Endodermal cell (in vitro differentiated cells): ENCODE measurements at regions not wholly inside any gene's neighbourhood (a gene's known extent, or its start where the extent isn't known, plus 50 kb on each side); places are given as distances from the start of the nearest gene placed in this dataset.

Experiments
- DNase-seq: peaks from one replicate; pipeline ENCODE4 v3.0.0-alpha.2; 2017
- H3K27ac ChIP-seq: 2 replicates; pipeline ENCODE4 v1.5.1; 2013; ENCODE audit warnings: mild to moderate bottlenecking, low read depth, low read length, moderate library complexity
- H3K27me3 ChIP-seq: 2 replicates; pipeline ENCODE4 v1.6.1; 2013; ENCODE audit warnings: mild to moderate bottlenecking, low read length, moderate library complexity; ENCODE audit not compliant: insufficient read depth, control insufficient read depth, poor library complexity, severe bottlenecking
- H3K36me3 ChIP-seq: 2 replicates; pipeline ENCODE4 v1.7.0; 2013; ENCODE audit warnings: mild to moderate bottlenecking, low read length, moderate library complexity; ENCODE audit not compliant: control insufficient read depth, insufficient read depth
- H3K4me1 ChIP-seq: one replicate; pipeline ENCODE4 v1.7.0; 2013; ENCODE audit warnings: low read length; ENCODE audit not compliant: control insufficient read depth, insufficient read depth
- H3K4me3 ChIP-seq: 2 replicates; pipeline ENCODE4 v1.5.1; 2013; ENCODE audit warnings: mild to moderate bottlenecking, low read length, moderate library complexity
- H3K9ac ChIP-seq: 2 replicates; pipeline ENCODE4 v1.6.1; 2013; ENCODE audit warnings: mild to moderate bottlenecking, low read length, moderate library complexity; ENCODE audit not compliant: poor library complexity, severe bottlenecking; ENCODE audit errors: extremely low read depth
- H3K9me3 ChIP-seq: 2 replicates; pipeline ENCODE4 v1.6.1; 2013; ENCODE audit warnings: mild to moderate bottlenecking, low read length, moderate library complexity; ENCODE audit not compliant: control insufficient read depth
- H3K27ac Mint-ChIP-seq: 2 replicates; pipeline ENCODE4 v1.8.0; 2020; ENCODE audit warnings: mixed read lengths
- H3K27me3 Mint-ChIP-seq: 2 replicates; pipeline ENCODE4 v1.8.0; 2021; ENCODE audit warnings: mild to moderate bottlenecking, mixed read lengths; ENCODE audit not compliant: insufficient read depth
- H3K36me3 Mint-ChIP-seq: 2 replicates; pipeline ENCODE4 v1.8.0; 2020; ENCODE audit warnings: low read depth, mixed read lengths
- H3K4me1 Mint-ChIP-seq: 2 replicates; pipeline ENCODE4 v1.8.0; 2020; ENCODE audit warnings: mixed read lengths
- H3K4me3 Mint-ChIP-seq: 2 replicates; pipeline ENCODE4 v1.8.0; 2020; ENCODE audit warnings: mild to moderate bottlenecking, moderate library complexity, mixed read lengths
- H3K9me3 Mint-ChIP-seq: 2 replicates; pipeline ENCODE4 v1.8.0; 2020; ENCODE audit warnings: mild to moderate bottlenecking, mixed read lengths
- CTCF ChIP-seq: fragments of 200-600 bp; sonication (generic); conservative IDR thresholded peaks from 2 replicates; pipeline ENCODE4 v1.5.0; 2021; ENCODE audit warnings: antibody characterized with exemption, mild to moderate bottlenecking
- WGBS, 2 experiments: methylation state at CpG; one replicate each; pipeline versions ENCODE4 v1.1.5 to v1.1.7; 2013; ENCODE audit warnings: missing lambda C conversion rate in 2 of 2, mixed read lengths in 1 of 2; ENCODE audit not compliant: insufficient coverage in 1 of 2, insufficient read length in 1 of 2; 5-methylcytosine and 5-hydroxymethylcytosine counted together

GRCh38 chr2:188701836-188702235, 272.3 kb upstream of the COL3A1 start:
- peaks cover 3% of the 10 kb centered on the region for H3K9me3 Mint-ChIP-seq
- Histone ChIP-seq H3K9me3 (no peaks in the 10 kb centered on the region), H3K27me3 (no peaks in the 10 kb centered on the region), H3K9ac (no peak overlapping the region), H3K36me3 (no peaks in the 10 kb centered on the region), H3K4me1 (no peaks in the 10 kb centered on the region), H3K27ac (no peak overlapping the region), H3K4me3 (no peak overlapping the region)
- H3K36me3 Mint-ChIP-seq, result no peaks in the 10 kb centered on the region
- no peak overlapping the region for H3K27ac Mint-ChIP-seq
- DNase-seq, result no peak
- WGBS, 2 experiments, result 97% methylated on average over 2 of the region's 2 CpGs; no CpG with 5 or more reads in 1 of the 2 experiments
- H3K27me3 Mint-ChIP-seq, result no peaks in the 10 kb centered on the region
- H3K4me3 Mint-ChIP-seq, result no peak overlapping the region
- TF ChIP-seq CTCF, result no peak
- H3K4me1 Mint-ChIP-seq, result no peaks in the 10 kb centered on the region

- WGBS, 2 experiments, result 93 to 100% methylated on average over 1 to 2 of the region's 2 CpGs
- no peak for DNase-seq
- peaks cover 6% of the 10 kb centered on the region for H3K9me3 Mint-ChIP-seq
- no peaks in the 10 kb centered on the region for H3K27me3 ChIP-seq
- no peak overlapping the region for H3K4me3 Mint-ChIP-seq
- H3K4me3 ChIP-seq, result no peak overlapping the region
- no peak overlapping the region for H3K27ac Mint-ChIP-seq
- no peak for TF ChIP-seq CTCF
- no peak overlapping the region for H3K27ac ChIP-seq
- no peaks in the 10 kb centered on the region for H3K36me3 ChIP-seq
- no peaks in the 10 kb centered on the region for H3K27me3 Mint-ChIP-seq
- no peak overlapping the region for H3K9ac ChIP-seq
- H3K36me3 Mint-ChIP-seq, result no peaks in the 10 kb centered on the region
- no peaks in the 10 kb centered on the region for H3K4me1 Mint-ChIP-seq
- no peaks in the 10 kb centered on the region for H3K4me1 ChIP-seq
- peaks cover 5% of the 10 kb centered on the region for H3K9me3 ChIP-seq
These were observed 269.0 kb upstream of the COL3A1 start for GRCh38 chr2:188705191-188705590.

GRCh38 chr2:188713961-188714360, 260.2 kb upstream of the COL3A1 start:
- Mint-ChIP-seq H3K4me3 (no peak overlapping the region), H3K36me3 (no peaks in the 10 kb centered on the region), H3K9me3 (peaks cover 29% of the 10 kb centered on the region), H3K27ac (no peak overlapping the region), H3K27me3 (no peaks in the 10 kb centered on the region), H3K4me1 (no peaks in the 10 kb centered on the region)
- no peak overlapping the region for H3K27ac ChIP-seq
- H3K4me3 ChIP-seq, result no peak overlapping the region
- H3K27me3 ChIP-seq, result no peaks in the 10 kb centered on the region
- WGBS, 2 experiments, result 100% methylated on average over 1 of the region's 1 CpG; no CpG with 5 or more reads in 1 of the 2 experiments
- no peaks in the 10 kb centered on the region for H3K36me3 ChIP-seq
- H3K9me3 ChIP-seq, result peaks cover 13% of the 10 kb centered on the region
- H3K9ac ChIP-seq, result no peak overlapping the region
- no peaks in the 10 kb centered on the region for H3K4me1 ChIP-seq
- no peak for TF ChIP-seq CTCF
- DNase-seq, result no peak
